Activated CD8-positive, alpha-beta T cell treated with anti-CD3 and anti-CD28 coated beads, Interleukin-2, amount 10 ng/mL, durations not matched to agents 7 days and 5 days (primary cell): ENCODE measurements at regions not wholly inside any gene's neighbourhood (a gene's known extent, or its start where the extent isn't known, plus 50 kb on each side); places are given as distances from the start of the nearest gene placed in this dataset.
"Not testable (repeated sequence)": the region's sequence is repeated elsewhere in the genome, so short reads cannot be mapped to it uniquely, and the experiment has no call there.

Experiments used
- ATAC-seq: fragments of 150-1000 bp; cut with Tn5 transposase; one replicate; pipeline ENCODE4 v1.10.0; 2021; ENCODE audit warnings: moderate library complexity
- CTCF ChIA-PET: fragments of 350-600 bp; sonication (Branson Sonifier 250); formaldehyde crosslinking; loops from one replicate; lab custom pipeline; 2021; ENCODE audit warnings: antibody characterized with exemption; lab: Charles Lee
- POLR2A ChIA-PET: fragments of 350-600 bp; sonication (Branson Sonifier 250); formaldehyde crosslinking; loops from one replicate; lab custom pipeline; 2021; ENCODE audit warnings: antibody characterized with exemption; lab: Charles Lee
- DNase-seq: peaks from one replicate; pipeline ENCODE4 v3.0.0-alpha.2; 2020
- H3K27ac Mint-ChIP-seq: one replicate; pipeline ENCODE4 v1.8.0; 2021; ENCODE audit warnings: mild to moderate bottlenecking, mixed read lengths
- H3K27me3 Mint-ChIP-seq: one replicate; pipeline ENCODE4 v1.8.0; 2021; ENCODE audit warnings: low read depth, mixed read lengths
- H3K36me3 Mint-ChIP-seq: one replicate; pipeline ENCODE4 v1.8.0; 2021; ENCODE audit warnings: low read depth, mixed read lengths
- H3K4me1 Mint-ChIP-seq: one replicate; pipeline ENCODE4 v1.8.0; 2021; ENCODE audit warnings: low read depth, mixed read lengths
- H3K4me3 Mint-ChIP-seq: one replicate; pipeline ENCODE4 v1.8.0; 2021; ENCODE audit warnings: mild to moderate bottlenecking, mixed read lengths
- H3K9me3 Mint-ChIP-seq: one replicate; pipeline ENCODE4 v1.8.0; 2022; ENCODE audit warnings: mixed read lengths; ENCODE audit not compliant: insufficient read depth

GRCh38 chr6:18527836-18528743 lies 140.9 kb downstream of the RNF144B start:
- Mint-ChIP-seq H3K4me1 (no peaks in the 10 kb centered on the region), H3K4me3 (no peak overlapping the region), H3K27me3 (peaks cover 2% of the 10 kb centered on the region), H3K9me3 (no peaks in the 10 kb centered on the region), H3K27ac (no peak overlapping the region), H3K36me3 (no peaks in the 10 kb centered on the region)
- DNase-seq (no peak), ATAC-seq (no peak)
- CTCF ChIA-PET: interaction anchor here (0.9 to 1.0 kb wide), 2 partner anchors 12 to 91 kb away, joined by 3 read pairs; no protein-coding TSS in a partner anchor
- POLR2A ChIA-PET: no interaction called here

- no peak overlapping the region for H3K27ac Mint-ChIP-seq
- no peak for ATAC-seq
These were observed 143.1 kb downstream of the RNF144B start for GRCh38 chr6:18530201-18530600.

GRCh38 chr6:18532139-18532538 lies 145.0 kb downstream of the RNF144B start:
- no peak for DNase-seq
- ChIA-PET CTCF (no interaction called here), POLR2A (no interaction called here)
- H3K27me3 Mint-ChIP-seq: peaks cover 3% of the 10 kb centered on the region
- H3K36me3 Mint-ChIP-seq: no peaks in the 10 kb centered on the region
- H3K4me1 Mint-ChIP-seq: no peaks in the 10 kb centered on the region
- no peak overlapping the region for H3K27ac Mint-ChIP-seq
- no peaks in the 10 kb centered on the region for H3K9me3 Mint-ChIP-seq
- no peak for ATAC-seq
- no peak overlapping the region for H3K4me3 Mint-ChIP-seq

More at GRCh38 chr6:18530201-18530600, 143.1 kb downstream of the RNF144B start:
- no peaks in the 10 kb centered on the region for H3K36me3 Mint-ChIP-seq
- CTCF ChIA-PET: no interaction called here
- H3K27me3 Mint-ChIP-seq: peaks cover 1% of the 10 kb centered on the region
- no peak for DNase-seq
- no peak overlapping the region for H3K4me3 Mint-ChIP-seq
- H3K4me1 Mint-ChIP-seq: no peaks in the 10 kb centered on the region
- POLR2A ChIA-PET: no interaction called here
- no peaks in the 10 kb centered on the region for H3K9me3 Mint-ChIP-seq

- Mint-ChIP-seq H3K27me3 (peaks cover 3% of the 10 kb centered on the region), H3K4me3 (no peak overlapping the region), H3K4me1 (no peaks in the 10 kb centered on the region), H3K9me3 (no peaks in the 10 kb centered on the region), H3K27ac (no peak overlapping the region), H3K36me3 (no peaks in the 10 kb centered on the region)
- CTCF ChIA-PET: no interaction called here
- ATAC-seq (no peak), DNase-seq (no peak)
- POLR2A ChIA-PET: no interaction called here
These were observed 146.6 kb downstream of the RNF144B start for GRCh38 chr6:18533793-18534192.

GRCh38 chr6:18536591-18537055 lies 149.5 kb downstream of the RNF144B start:
- H3K4me1 Mint-ChIP-seq: no peaks in the 10 kb centered on the region
- ATAC-seq (no peak), DNase-seq (no peak)
- H3K9me3 Mint-ChIP-seq: no peaks in the 10 kb centered on the region
- H3K27me3 Mint-ChIP-seq: peaks cover 10% of the 10 kb centered on the region
- POLR2A ChIA-PET: no interaction called here
- H3K27ac Mint-ChIP-seq: no peak overlapping the region
- H3K4me3 Mint-ChIP-seq: no peak overlapping the region
- H3K36me3 Mint-ChIP-seq: no peaks in the 10 kb centered on the region
- CTCF ChIA-PET: no interaction called here

GRCh38 chr6:18538315-18538714 lies 151.2 kb downstream of the RNF144B start:
- Mint-ChIP-seq H3K4me3 (no peak overlapping the region), H3K9me3 (no peaks in the 10 kb centered on the region), H3K4me1 (no peaks in the 10 kb centered on the region), H3K27me3 (peaks cover 10% of the 10 kb centered on the region), H3K27ac (no peak overlapping the region), H3K36me3 (no peaks in the 10 kb centered on the region)
- ATAC-seq (no peak), DNase-seq (no peak)
- CTCF ChIA-PET: no interaction called here
- POLR2A ChIA-PET: no interaction called here

GRCh38 chr6:18543051-18543450 lies 155.9 kb downstream of the RNF144B start:
- Mint-ChIP-seq H3K4me1 (no peaks in the 10 kb centered on the region), H3K27ac (no peak overlapping the region), H3K4me3 (no peak overlapping the region), H3K36me3 (no peaks in the 10 kb centered on the region), H3K27me3 (peaks cover 7% of the 10 kb centered on the region), H3K9me3 (no peaks in the 10 kb centered on the region)
- no peak for ATAC-seq
- no peak for DNase-seq
- CTCF ChIA-PET: no interaction called here
- POLR2A ChIA-PET: no interaction called here

- H3K4me3 Mint-ChIP-seq, POLR2A ChIA-PET, H3K27me3 Mint-ChIP-seq, H3K36me3 Mint-ChIP-seq, H3K4me1 Mint-ChIP-seq, DNase-seq, H3K9me3 Mint-ChIP-seq, H3K27ac Mint-ChIP-seq, ATAC-seq, CTCF ChIA-PET: not testable (repeated sequence)
These were observed 158.0 kb downstream of the RNF144B start for GRCh38 chr6:18545142-18545541.

- H3K9me3 Mint-ChIP-seq: no peaks in the 10 kb centered on the region
- no peaks in the 10 kb centered on the region for H3K4me1 Mint-ChIP-seq
- no peaks in the 10 kb centered on the region for H3K36me3 Mint-ChIP-seq
- H3K4me3 Mint-ChIP-seq: no peak overlapping the region
- no peak overlapping the region for H3K27ac Mint-ChIP-seq
- ChIA-PET POLR2A (no interaction called here), CTCF (no interaction called here)
- H3K27me3 Mint-ChIP-seq: peaks cover 5% of the 10 kb centered on the region
- DNase-seq (no peak), ATAC-seq (no peak)
These were observed 158.6 kb downstream of the RNF144B start for GRCh38 chr6:18545726-18546125.

- Mint-ChIP-seq H3K4me3 (no peak overlapping the region), H3K4me1 (no peaks in the 10 kb centered on the region), H3K36me3 (no peaks in the 10 kb centered on the region), H3K27ac (no peak overlapping the region), H3K9me3 (no peaks in the 10 kb centered on the region), H3K27me3 (peaks cover 2% of the 10 kb centered on the region)
- ChIA-PET CTCF (interaction anchor here (0.6 kb wide), 1 partner anchor 9 kb away, joined by 3 read pairs; no protein-coding TSS in a partner anchor), POLR2A (no interaction called here)
- DNase-seq (no peak), ATAC-seq (no peak)
These were observed 163.0 kb downstream of the RNF144B start for GRCh38 chr6:18550119-18550518.

- Mint-ChIP-seq H3K9me3 (no peaks in the 10 kb centered on the region), H3K27me3 (peaks cover 4% of the 10 kb centered on the region), H3K36me3 (no peaks in the 10 kb centered on the region), H3K4me3 (no peak overlapping the region), H3K4me1 (no peaks in the 10 kb centered on the region), H3K27ac (no peak overlapping the region)
- no peak for ATAC-seq
- ChIA-PET POLR2A (no interaction called here), CTCF (interaction anchor here (1.0 kb wide), 1 partner anchor 9 kb away, joined by 3 read pairs; no protein-coding TSS in a partner anchor)
- no peak for DNase-seq
These were observed 164.1 kb downstream of the RNF144B start for GRCh38 chr6:18551228-18551627.

- DNase-seq (no peak), ATAC-seq (no peak)
- Mint-ChIP-seq H3K4me1 (no peaks in the 10 kb centered on the region), H3K9me3 (no peaks in the 10 kb centered on the region), H3K27ac (no peak overlapping the region), H3K4me3 (no peak overlapping the region), H3K36me3 (no peaks in the 10 kb centered on the region), H3K27me3 (peaks cover 5% of the 10 kb centered on the region)
- CTCF ChIA-PET: no interaction called here
- POLR2A ChIA-PET: no interaction called here
These were observed 168.6 kb downstream of the RNF144B start for GRCh38 chr6:18555750-18556149.
